ENCODE measurements at regions not wholly inside any gene's neighbourhood (a gene's known extent, or its start where the extent isn't known, plus 50 kb on each side); places are given as distances from the start of the nearest gene placed in this dataset.

- no peak overlapping the region for H3K4me2 ChIP-seq (ENCODE audit: insufficient read depth, low read length)
- no peak overlapping the region for H3K4me3 ChIP-seq (ENCODE audit: low read depth in 1 of 2, low read length in 2 of 2)
- ATAC-seq (ENCODE audit: insufficient read depth, low read depth) (no peak), DNase-seq (no peak)
- no peak overlapping the region for H3K9ac ChIP-seq (ENCODE audit: low read depth, low read length)
- no peaks in the 10 kb centered on the region for H4K20me1 ChIP-seq (ENCODE audit: insufficient read depth, low read length)
- H3K36me3 ChIP-seq (ENCODE audit: insufficient read depth, low read length) = no peaks in the 10 kb centered on the region
- no peaks in the 10 kb centered on the region for H3K79me2 ChIP-seq (ENCODE audit: insufficient read depth, low read length)
- no peaks in the 10 kb centered on the region for H3K9me3 ChIP-seq (ENCODE audit: insufficient read depth, low read length, severe bottlenecking)
- no peaks in the 10 kb centered on the region for H3K4me1 ChIP-seq (ENCODE audit: insufficient read depth, low read length)
- TF ChIP-seq, protein P1, sequence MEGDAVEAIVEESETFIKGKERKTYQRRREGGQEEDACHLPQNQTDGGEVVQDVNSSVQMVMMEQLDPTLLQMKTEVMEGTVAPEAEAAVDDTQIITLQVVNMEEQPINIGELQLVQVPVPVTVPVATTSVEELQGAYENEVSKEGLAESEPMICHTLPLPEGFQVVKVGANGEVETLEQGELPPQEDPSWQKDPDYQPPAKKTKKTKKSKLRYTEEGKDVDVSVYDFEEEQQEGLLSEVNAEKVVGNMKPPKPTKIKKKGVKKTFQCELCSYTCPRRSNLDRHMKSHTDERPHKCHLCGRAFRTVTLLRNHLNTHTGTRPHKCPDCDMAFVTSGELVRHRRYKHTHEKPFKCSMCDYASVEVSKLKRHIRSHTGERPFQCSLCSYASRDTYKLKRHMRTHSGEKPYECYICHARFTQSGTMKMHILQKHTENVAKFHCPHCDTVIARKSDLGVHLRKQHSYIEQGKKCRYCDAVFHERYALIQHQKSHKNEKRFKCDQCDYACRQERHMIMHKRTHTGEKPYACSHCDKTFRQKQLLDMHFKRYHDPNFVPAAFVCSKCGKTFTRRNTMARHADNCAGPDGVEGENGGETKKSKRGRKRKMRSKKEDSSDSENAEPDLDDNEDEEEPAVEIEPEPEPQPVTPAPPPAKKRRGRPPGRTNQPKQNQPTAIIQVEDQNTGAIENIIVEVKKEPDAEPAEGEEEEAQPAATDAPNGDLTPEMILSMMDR (IDR thresholded peaks at IDR 0.05; ENCODE audit: borderline replicate concordance, extremely low read depth, low read length, poor library complexity, severe bottlenecking) = no peak
- TF ChIP-seq EZH2 (IDR thresholded peaks at IDR 0.05; ENCODE audit: borderline replicate concordance, low read depth, low read length, severe bottlenecking) = no peak
- no peak overlapping the region for H3K27ac ChIP-seq (ENCODE audit: low read length)
- H2AFZ ChIP-seq (ENCODE audit: low read depth, low read length) = no peak overlapping the region
- H3K27me3 ChIP-seq (ENCODE audit: insufficient read depth, low read length, poor library complexity) = no peaks in the 10 kb centered on the region
These were observed 212.1 kb downstream of the CHIC2 start for GRCh38 chr4:53852343-53852742.

- H3K79me2 ChIP-seq (ENCODE audit: insufficient read depth, low read length) = no peaks in the 10 kb centered on the region
- no peak overlapping the region for H3K9ac ChIP-seq (ENCODE audit: low read depth, low read length)
- H2AFZ ChIP-seq (ENCODE audit: low read depth, low read length) = no peak overlapping the region
- TF ChIP-seq EZH2 (IDR thresholded peaks at IDR 0.05; ENCODE audit: borderline replicate concordance, low read depth, low read length, severe bottlenecking) = no peak
- TF ChIP-seq, protein P1 (IDR thresholded peaks at IDR 0.05; ENCODE audit: borderline replicate concordance, extremely low read depth, low read length, poor library complexity, severe bottlenecking) = no peak
- no peaks in the 10 kb centered on the region for H3K4me1 ChIP-seq (ENCODE audit: insufficient read depth, low read length)
- DNase-seq (no peak), ATAC-seq (ENCODE audit: insufficient read depth, low read depth) (no peak)
- H3K27ac ChIP-seq (ENCODE audit: low read length) = no peak overlapping the region
- no peak overlapping the region for H3K4me3 ChIP-seq (ENCODE audit: low read depth in 1 of 2, low read length in 2 of 2)
- H3K27me3 ChIP-seq (ENCODE audit: insufficient read depth, low read length, poor library complexity) = no peaks in the 10 kb centered on the region
- no peaks in the 10 kb centered on the region for H4K20me1 ChIP-seq (ENCODE audit: insufficient read depth, low read length)
- no peak overlapping the region for H3K4me2 ChIP-seq (ENCODE audit: insufficient read depth, low read length)
- no peaks in the 10 kb centered on the region for H3K9me3 ChIP-seq (ENCODE audit: insufficient read depth, low read length, severe bottlenecking)
- no peaks in the 10 kb centered on the region for H3K36me3 ChIP-seq (ENCODE audit: insufficient read depth, low read length)
These were observed 216.4 kb downstream of the CHIC2 start for GRCh38 chr4:53847965-53848364.

DNA sequence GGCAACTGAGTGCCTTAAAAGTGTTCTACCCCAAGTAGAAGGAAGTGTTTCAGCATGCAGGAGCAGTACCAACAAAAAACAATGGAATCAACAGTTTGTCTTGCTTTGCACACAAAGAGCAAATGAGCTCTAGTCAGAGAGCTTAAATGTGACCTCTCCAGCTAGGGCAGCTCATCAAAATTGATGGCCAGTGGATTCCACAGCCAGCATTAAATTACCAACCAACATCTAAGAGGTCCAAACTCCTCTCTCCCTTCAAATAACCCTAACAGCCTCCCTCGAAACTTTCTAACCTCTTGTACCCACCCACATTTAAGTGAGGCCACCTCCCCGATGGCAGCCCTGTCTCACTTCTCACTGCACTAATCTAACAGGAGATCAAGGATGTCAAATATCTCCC is 219.9 kb downstream of the CHIC2 start:
- no peak overlapping the region for H3K4me3 ChIP-seq (ENCODE audit: low read depth in 1 of 2, low read length in 2 of 2)
- H3K4me1 ChIP-seq (ENCODE audit: insufficient read depth, low read length) = no peaks in the 10 kb centered on the region
- no peak for DNase-seq
- no peak for ATAC-seq (ENCODE audit: insufficient read depth, low read depth)
- TF ChIP-seq, protein P1 (IDR thresholded peaks at IDR 0.05; ENCODE audit: borderline replicate concordance, extremely low read depth, low read length, poor library complexity, severe bottlenecking) = no peak
- TF ChIP-seq EZH2 (IDR thresholded peaks at IDR 0.05; ENCODE audit: borderline replicate concordance, low read depth, low read length, severe bottlenecking) = no peak
- no peak overlapping the region for H3K4me2 ChIP-seq (ENCODE audit: insufficient read depth, low read length)
- H3K27me3 ChIP-seq (ENCODE audit: insufficient read depth, low read length, poor library complexity) = no peaks in the 10 kb centered on the region
- H2AFZ ChIP-seq (ENCODE audit: low read depth, low read length) = no peak overlapping the region
- H3K9ac ChIP-seq (ENCODE audit: low read depth, low read length) = no peak overlapping the region
- H3K36me3 ChIP-seq (ENCODE audit: insufficient read depth, low read length) = no peaks in the 10 kb centered on the region
- no peaks in the 10 kb centered on the region for H4K20me1 ChIP-seq (ENCODE audit: insufficient read depth, low read length)
- no peak overlapping the region for H3K27ac ChIP-seq (ENCODE audit: low read length)
- no peaks in the 10 kb centered on the region for H3K9me3 ChIP-seq (ENCODE audit: insufficient read depth, low read length, severe bottlenecking)
- H3K79me2 ChIP-seq (ENCODE audit: insufficient read depth, low read length) = no peaks in the 10 kb centered on the region

GRCh38 chr4:53844133-53844532 is 220.3 kb downstream of the CHIC2 start:
- Histone ChIP-seq H3K79me2 (ENCODE audit: insufficient read depth, low read length) (no peaks in the 10 kb centered on the region), H2AFZ (ENCODE audit: low read depth, low read length) (no peak overlapping the region)

More at GRCh38 chr4:53844133-53844532, 220.3 kb downstream of the CHIC2 start:
- Histone ChIP-seq H3K27me3 (ENCODE audit: insufficient read depth, low read length, poor library complexity) (no peaks in the 10 kb centered on the region), H4K20me1 (ENCODE audit: insufficient read depth, low read length) (no peaks in the 10 kb centered on the region), H3K4me3 (ENCODE audit: low read depth in 1 of 2, low read length in 2 of 2) (no peak overlapping the region), H3K9me3 (ENCODE audit: insufficient read depth, low read length, severe bottlenecking) (no peaks in the 10 kb centered on the region), H3K4me2 (ENCODE audit: insufficient read depth, low read length) (no peak overlapping the region), H3K9ac (ENCODE audit: low read depth, low read length) (no peak overlapping the region), H3K4me1 (ENCODE audit: insufficient read depth, low read length) (no peaks in the 10 kb centered on the region), H3K36me3 (ENCODE audit: insufficient read depth, low read length) (no peaks in the 10 kb centered on the region), H3K27ac (ENCODE audit: low read length) (no peak overlapping the region)
- ATAC-seq (ENCODE audit: insufficient read depth, low read depth) = no peak
- no peak for DNase-seq
- TF ChIP-seq, protein P1 (IDR thresholded peaks at IDR 0.05; ENCODE audit: borderline replicate concordance, extremely low read depth, low read length, poor library complexity, severe bottlenecking) = no peak
- TF ChIP-seq EZH2 (IDR thresholded peaks at IDR 0.05; ENCODE audit: borderline replicate concordance, low read depth, low read length, severe bottlenecking) = no peak
